Activated T-helper 2 cell treated with anti-CD3 and anti-CD28 coated beads, Interferon-gamma antibody, Interleukin-2, Interleukin-4, amounts not matched to agents 10 μg/mL and 5 μg/mL and 100 μg/mL, durations not matched to agents 14 hours and 24 hours and 36 hours (primary cell): ENCODE measurements at regions not wholly inside any gene's neighbourhood (a gene's known extent, or its start where the extent isn't known, plus 50 kb on each side); places are given as distances from the start of the nearest gene placed in this dataset.

Source experiments
- DNase-seq: peaks from one replicate; pipeline ENCODE4 v3.0.0; 2021; ENCODE audit warnings: low spot score
- H3K27ac Mint-ChIP-seq: one replicate; pipeline ENCODE4 v1.8.0; 2021; ENCODE audit warnings: mixed read lengths
- H3K27me3 Mint-ChIP-seq: one replicate; pipeline ENCODE4 v1.8.0; 2021; ENCODE audit warnings: low read depth, mixed read lengths
- H3K36me3 Mint-ChIP-seq: one replicate; pipeline ENCODE4 v1.8.0; 2021; ENCODE audit warnings: low read depth, mixed read lengths
- H3K4me1 Mint-ChIP-seq: one replicate; pipeline ENCODE4 v1.8.0; 2021; ENCODE audit warnings: low read depth, mixed read lengths
- H3K4me3 Mint-ChIP-seq: one replicate; pipeline ENCODE4 v1.8.0; 2021; ENCODE audit warnings: low read depth, mild to moderate bottlenecking, moderate library complexity, mixed read lengths
- H3K9me3 Mint-ChIP-seq: one replicate; pipeline ENCODE4 v1.8.0; 2021; ENCODE audit warnings: mixed read lengths
- intact Hi-C: fragments of 100-400 bp; cut with micrococcal nuclease; formaldehyde crosslinking; loops from one replicate; pipeline ENCODE4 v1.15.1; 2023

DNA sequence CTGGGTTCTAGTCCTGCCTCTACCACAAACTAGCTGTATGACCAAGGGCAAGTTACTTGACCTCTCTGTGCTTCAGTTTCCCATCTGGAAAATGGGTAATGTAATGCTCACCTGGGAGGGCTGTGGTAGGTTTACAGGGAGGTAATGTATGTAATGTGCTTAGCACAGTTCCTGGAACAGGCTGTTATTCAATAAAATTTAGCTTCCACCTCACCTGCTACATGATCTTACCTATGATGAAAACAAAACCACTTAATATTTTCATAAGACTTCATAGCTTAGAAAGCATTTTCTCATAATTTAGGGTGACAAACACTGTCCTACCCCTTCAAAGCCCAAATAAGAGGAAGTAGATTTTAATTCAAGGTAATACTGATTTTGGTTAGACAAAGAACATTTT, 530.6 kb downstream of the FUT8 start:
- Mint-ChIP-seq H3K27ac (no peak overlapping the region), H3K4me3 (no peak overlapping the region), H3K27me3 (no peaks in the 10 kb centered on the region), H3K36me3 (peaks cover 8% of the 10 kb centered on the region), H3K9me3 (peaks cover 6% of the 10 kb centered on the region), H3K4me1 (peaks cover 55% of the 10 kb centered on the region)
- DNase-seq = no peak
- intact Hi-C loops = no loop called here

DNA sequence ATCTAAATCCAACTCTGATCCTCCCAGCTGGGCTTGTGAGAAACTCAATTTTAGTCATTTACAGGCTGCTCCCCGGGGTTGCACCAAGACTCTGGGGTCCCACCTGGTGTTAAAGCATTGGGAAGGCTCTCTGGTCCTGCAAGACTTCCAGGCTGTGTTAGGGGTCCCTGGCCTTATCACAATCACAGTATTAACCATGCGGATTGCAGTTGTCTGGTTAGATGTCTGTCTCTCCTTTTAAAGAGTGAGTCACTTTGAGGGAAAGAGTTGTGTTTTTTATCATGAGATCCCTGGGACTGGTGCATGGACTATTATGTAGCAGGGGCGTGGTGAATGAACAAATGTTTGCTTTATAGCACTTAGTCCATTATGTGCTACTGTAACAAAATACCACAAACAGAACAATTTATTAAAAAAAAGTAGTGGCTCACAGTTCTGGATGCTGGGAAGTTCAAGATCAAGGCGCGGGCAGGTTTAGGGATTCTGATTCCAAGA, 531.4 kb downstream of the FUT8 start:
- intact Hi-C loops = no loop called here
- Mint-ChIP-seq H3K27ac (no peak overlapping the region), H3K4me3 (no peak overlapping the region), H3K36me3 (peaks cover 5% of the 10 kb centered on the region), H3K4me1 (peaks cover 54% of the 10 kb centered on the region), H3K9me3 (no peaks in the 10 kb centered on the region), H3K27me3 (no peaks in the 10 kb centered on the region)
- no peak for DNase-seq

GRCh38 chr14:65945327-65945726, 532.8 kb downstream of the FUT8 start:
- intact Hi-C loops = no loop called here
- no peak overlapping the region for H3K27ac Mint-ChIP-seq
- no peak for DNase-seq
- H3K27me3 Mint-ChIP-seq = no peaks in the 10 kb centered on the region
- peaks cover 55% of the 10 kb centered on the region for H3K4me1 Mint-ChIP-seq
- H3K9me3 Mint-ChIP-seq = no peaks in the 10 kb centered on the region
- peaks cover 5% of the 10 kb centered on the region for H3K36me3 Mint-ChIP-seq
- H3K4me3 Mint-ChIP-seq = no peak overlapping the region

- intact Hi-C loops = no loop called here
- H3K36me3 Mint-ChIP-seq = peaks cover 5% of the 10 kb centered on the region
- no peak overlapping the region for H3K27ac Mint-ChIP-seq
- H3K27me3 Mint-ChIP-seq = no peaks in the 10 kb centered on the region
- H3K4me3 Mint-ChIP-seq = no peak overlapping the region
- no peaks in the 10 kb centered on the region for H3K9me3 Mint-ChIP-seq
- peaks cover 56% of the 10 kb centered on the region for H3K4me1 Mint-ChIP-seq
- no peak for DNase-seq
Measured at GRCh38 chr14:65946494-65946893, 534.0 kb downstream of the FUT8 start.

DNA sequence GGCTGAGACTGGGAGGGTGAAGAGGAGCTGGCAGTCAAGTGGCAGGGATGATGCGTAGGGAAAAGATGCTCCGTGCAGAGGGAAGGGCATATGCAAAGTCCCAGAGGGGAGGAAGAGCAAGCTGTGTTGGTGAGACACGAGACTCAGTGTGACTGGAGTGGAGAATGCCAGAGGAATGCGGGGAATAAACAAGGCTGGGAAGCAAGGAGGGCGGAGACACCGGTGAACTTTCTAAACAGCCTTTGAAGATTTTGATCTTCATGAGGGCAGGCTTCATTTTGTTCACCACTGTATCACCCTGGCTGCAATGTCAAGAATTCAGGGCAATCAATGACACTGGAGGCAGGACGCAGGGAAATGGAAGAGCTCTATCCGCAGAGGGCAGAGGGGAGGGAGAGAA, 535.8 kb downstream of the FUT8 start:
- Mint-ChIP-seq H3K4me1 (peaks cover 56% of the 10 kb centered on the region), H3K27me3 (no peaks in the 10 kb centered on the region), H3K4me3 (no peak overlapping the region), H3K9me3 (no peaks in the 10 kb centered on the region), H3K27ac (no peak overlapping the region), H3K36me3 (peaks cover 5% of the 10 kb centered on the region)
- DNase-seq = no peak
- intact Hi-C loops = loop anchor here (2.0 kb wide), 1 partner anchor 20 kb away; no protein-coding TSS in a partner anchor

DNA sequence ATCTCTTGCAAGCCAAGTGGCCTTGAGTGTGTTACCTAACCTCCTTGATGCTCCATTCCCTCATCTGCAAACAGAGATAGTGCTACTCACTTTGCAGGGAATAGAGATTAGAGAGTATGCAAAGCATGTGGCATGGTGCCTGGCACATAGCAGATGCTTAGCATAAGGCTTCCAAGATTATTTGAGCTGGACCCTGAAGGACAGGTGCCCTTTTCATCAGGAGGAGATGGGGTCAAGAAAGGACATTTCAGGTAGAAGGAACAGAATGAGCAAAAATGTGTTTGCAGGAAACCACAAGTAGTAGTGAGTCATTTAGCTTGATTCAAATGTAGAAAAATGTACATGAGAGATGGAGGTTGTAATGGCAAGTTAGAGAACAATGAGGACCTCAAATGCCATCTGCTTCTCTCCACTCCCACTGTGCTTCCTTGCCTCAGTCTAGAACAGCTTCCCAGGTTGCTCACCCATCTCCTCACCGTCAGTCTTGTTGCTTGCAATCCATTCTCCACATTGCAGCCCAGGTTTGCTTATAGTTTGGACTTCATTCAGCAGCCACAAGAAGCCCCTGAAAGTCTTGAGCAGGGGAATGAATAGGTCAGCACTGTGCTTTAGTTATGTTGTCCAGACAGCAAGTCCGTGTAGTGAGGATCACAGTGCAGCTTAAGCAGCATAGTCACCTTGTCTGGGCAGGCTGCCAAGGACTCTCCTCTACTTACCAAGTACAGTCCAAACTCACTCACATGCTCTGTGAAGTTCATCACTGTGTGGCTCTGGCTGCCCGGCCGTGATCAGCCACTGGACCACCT, 536.3 kb upstream of the CCDC196 start:
- peak overlapping the region; percentile 65 for H3K27ac Mint-ChIP-seq

GRCh38 chr14:65954942-65955341, 531.2 kb upstream of the CCDC196 start:
- DNase-seq = no peak
- Mint-ChIP-seq H3K9me3 (no peaks in the 10 kb centered on the region), H3K27me3 (no peaks in the 10 kb centered on the region), H3K4me1 (peaks cover 25% of the 10 kb centered on the region), H3K27ac (no peak overlapping the region), H3K36me3 (peaks cover 3% of the 10 kb centered on the region), H3K4me3 (no peak overlapping the region)
- intact Hi-C loops = loop anchor here (5.0 to 10.0 kb wide), 3 partner anchors 220 to 793 kb away; no protein-coding TSS in a partner anchor

More for the DNA sequence above, 536.3 kb upstream of the CCDC196 start:
- intact Hi-C loops = loop anchor here (1.0 to 10.0 kb wide), 5 partner anchors 9 to 663 kb away; no protein-coding TSS in a partner anchor
- H3K27me3 Mint-ChIP-seq = no peaks in the 10 kb centered on the region
- no peak for DNase-seq
- peaks cover 8% of the 10 kb centered on the region for H3K36me3 Mint-ChIP-seq
- no peaks in the 10 kb centered on the region for H3K9me3 Mint-ChIP-seq
- no peak overlapping the region for H3K4me3 Mint-ChIP-seq
- H3K4me1 Mint-ChIP-seq = peaks cover 42% of the 10 kb centered on the region

DNA sequence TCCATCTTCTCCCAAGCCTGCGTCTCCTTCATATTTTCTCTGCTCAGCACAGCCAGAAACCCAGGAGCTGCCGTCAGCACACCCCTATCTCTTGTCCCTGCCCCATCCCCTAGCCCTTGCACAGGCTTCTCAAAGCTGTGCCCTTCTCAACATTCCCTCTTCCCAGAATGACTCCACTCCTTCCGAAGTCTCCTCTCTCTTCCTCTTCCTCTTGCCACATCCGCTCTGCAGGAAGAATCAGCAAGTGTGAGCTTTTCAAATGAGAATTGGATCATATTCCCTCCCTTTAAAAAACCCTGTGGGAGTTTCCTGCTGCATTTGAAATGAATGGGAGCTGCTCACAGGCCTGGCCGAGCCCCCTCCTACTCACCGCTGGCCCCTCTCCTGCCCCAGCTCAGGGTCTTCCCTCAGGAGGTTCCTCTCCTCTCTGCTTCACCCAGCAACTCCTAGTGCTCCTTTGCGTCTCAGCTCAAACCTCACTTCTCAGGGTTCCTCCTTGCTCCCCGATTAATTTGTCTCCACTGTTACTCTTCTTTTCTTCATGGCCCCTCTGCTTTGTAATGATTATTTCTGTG, 528.5 kb upstream of the CCDC196 start:
- Mint-ChIP-seq H3K27me3 (peaks cover 7% of the 10 kb centered on the region), H3K36me3 (peaks cover 3% of the 10 kb centered on the region), H3K4me1 (peaks cover 27% of the 10 kb centered on the region), H3K27ac (no peak overlapping the region), H3K9me3 (no peaks in the 10 kb centered on the region), H3K4me3 (no peak overlapping the region)
- intact Hi-C loops = loop anchor here (5.0 to 10.0 kb wide), 2 partner anchors 223 to 795 kb away; no protein-coding TSS in a partner anchor
- DNase-seq = no peak

GRCh38 chr14:65958664-65959562, 527.3 kb upstream of the CCDC196 start:
- Mint-ChIP-seq H3K4me3 (no peak overlapping the region), H3K36me3 (peaks cover 3% of the 10 kb centered on the region), H3K9me3 (no peaks in the 10 kb centered on the region), H3K27me3 (peaks cover 15% of the 10 kb centered on the region), H3K27ac (no peak overlapping the region), H3K4me1 (peaks cover 25% of the 10 kb centered on the region)
- intact Hi-C loops = loop anchor here (1.0 to 10.0 kb wide), 3 partner anchors 9 to 797 kb away; no protein-coding TSS in a partner anchor
- DNase-seq = no peak

DNA sequence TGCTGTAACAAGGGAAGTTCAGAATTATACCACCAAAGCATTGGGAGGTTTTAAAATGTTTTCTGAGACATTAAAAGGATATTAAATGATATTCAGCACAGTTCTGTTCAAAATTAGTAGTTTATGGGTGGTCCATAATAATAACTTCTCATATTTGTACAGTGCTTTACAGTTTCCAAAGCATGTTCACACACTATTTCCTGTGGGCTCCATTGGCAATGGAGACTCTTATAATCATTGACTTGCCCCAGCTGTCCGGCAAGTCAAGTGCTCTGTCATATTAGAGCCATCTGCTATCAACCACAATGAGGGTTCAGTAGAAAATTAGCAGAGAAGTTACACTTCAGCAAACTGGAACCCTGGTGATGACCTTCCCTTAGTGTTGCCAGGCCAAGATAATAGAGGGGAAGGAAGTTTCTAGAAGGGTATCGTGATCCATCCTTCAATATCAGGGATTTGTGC, 526.6 kb upstream of the CCDC196 start:
- Mint-ChIP-seq H3K36me3 (peaks cover 1% of the 10 kb centered on the region), H3K4me1 (peaks cover 25% of the 10 kb centered on the region), H3K27ac (no peak overlapping the region)

DNA sequence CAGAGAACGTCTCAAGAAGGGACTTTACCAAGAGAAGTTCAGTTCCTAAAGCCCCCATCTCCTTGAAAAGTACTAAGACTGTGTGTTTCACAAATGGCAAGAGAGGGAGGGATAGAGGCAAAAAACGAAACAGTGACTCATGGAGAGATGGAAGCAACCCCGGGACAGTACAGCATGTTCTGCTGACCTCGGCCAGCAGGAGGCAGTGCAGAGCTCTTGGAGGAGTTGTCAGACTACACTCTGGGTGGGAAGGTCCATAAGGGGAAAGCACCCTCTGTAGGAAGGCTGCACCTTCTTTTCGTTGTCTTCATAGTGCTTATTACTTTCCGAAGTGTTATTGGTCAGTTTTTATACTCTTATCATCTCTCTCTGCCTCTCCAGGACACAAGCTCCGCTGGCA, 525.2 kb upstream of the CCDC196 start:
- H3K27me3 Mint-ChIP-seq = peaks cover 30% of the 10 kb centered on the region
- intact Hi-C loops = loop anchor here (1.0 to 5.0 kb wide), 2 partner anchors 109 to 549 kb away; partner anchors contain the start of gene FUT8
- H3K9me3 Mint-ChIP-seq = no peaks in the 10 kb centered on the region
- no peak overlapping the region for H3K4me3 Mint-ChIP-seq
- no peaks in the 10 kb centered on the region for H3K36me3 Mint-ChIP-seq
- peaks cover 24% of the 10 kb centered on the region for H3K4me1 Mint-ChIP-seq
- DNase-seq = peak; percentile 58
- H3K27ac Mint-ChIP-seq = no peak overlapping the region

More for the DNA sequence above, 526.6 kb upstream of the CCDC196 start:
- no peaks in the 10 kb centered on the region for H3K9me3 Mint-ChIP-seq
- peaks cover 20% of the 10 kb centered on the region for H3K27me3 Mint-ChIP-seq
- H3K4me3 Mint-ChIP-seq = no peak overlapping the region
- no peak for DNase-seq
- intact Hi-C loops = loop anchor here (1.0 to 10.0 kb wide), 4 partner anchors 9 to 797 kb away; partner anchors contain the start of gene FUT8

DNA sequence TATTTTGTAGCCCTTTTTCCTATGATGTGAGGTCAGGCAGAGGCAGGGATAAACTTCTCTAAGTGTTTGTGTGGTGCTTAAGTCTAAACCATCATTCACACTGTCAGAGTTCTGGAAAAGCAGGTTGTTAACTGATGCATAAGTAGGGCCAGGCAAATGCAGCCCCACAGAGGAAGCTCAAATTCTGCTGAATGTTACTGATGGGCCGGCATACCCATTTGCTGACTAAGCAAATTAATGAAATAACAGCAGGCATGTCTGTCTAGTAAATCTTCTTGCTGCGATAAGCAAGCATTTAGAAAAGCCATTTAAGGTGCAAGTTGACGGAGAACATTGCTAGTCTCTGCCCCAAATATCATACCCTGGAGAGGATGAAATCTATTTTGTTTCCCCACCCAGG, 523.2 kb upstream of the CCDC196 start:
- H3K4me3 Mint-ChIP-seq = no peak overlapping the region
- no peak for DNase-seq
- no peaks in the 10 kb centered on the region for H3K9me3 Mint-ChIP-seq
- no peaks in the 10 kb centered on the region for H3K36me3 Mint-ChIP-seq
- H3K4me1 Mint-ChIP-seq = peaks cover 24% of the 10 kb centered on the region
- H3K27me3 Mint-ChIP-seq = peaks cover 42% of the 10 kb centered on the region
- intact Hi-C loops = loop anchor here (5.0 kb wide), 1 partner anchor 551 kb away; the partner anchor contains the start of gene FUT8
- H3K27ac Mint-ChIP-seq = no peak overlapping the region
